ENCODE measurements at regions not wholly inside any gene's neighbourhood (a gene's known extent, or its start where the extent isn't known, plus 50 kb on each side); places are given as distances from the start of the nearest gene placed in this dataset.

DNA sequence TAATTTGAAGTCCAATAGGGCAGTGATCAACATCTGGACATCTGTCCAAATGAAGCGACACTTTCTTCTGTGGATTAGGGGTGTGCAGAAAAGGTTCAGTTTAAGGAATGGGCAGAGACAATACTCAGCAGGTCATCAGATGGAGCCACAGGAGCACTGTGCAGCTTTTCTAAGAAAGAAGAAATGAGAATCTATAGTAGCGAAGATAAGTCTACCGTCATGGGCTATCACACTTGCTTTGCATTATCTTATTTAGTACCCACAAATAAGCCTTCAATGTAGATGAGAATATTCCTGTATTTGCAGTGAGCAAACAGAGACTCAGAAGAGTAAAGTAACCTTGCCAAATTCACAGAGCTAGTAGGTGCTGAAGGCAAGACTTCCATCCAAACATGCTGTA, 412.0 kb upstream of the GOT2 start:
- POLR2A ChIA-PET, result no interaction called here
- Histone ChIP-seq H3K79me2 (ENCODE audit: insufficient read depth) (no peaks in the 10 kb centered on the region), H2AFZ (ENCODE audit: low read depth) (no peak overlapping the region), H3K9ac (no peak overlapping the region), H3K36me3 (replicated peaks in 1 of 2; ENCODE audit: control insufficient read depth in 1 of 2, insufficient read depth in 2 of 2, low read length in 1 of 2) (no peaks in the 10 kb centered on the region), H3K27ac (ENCODE audit: low read depth in 2 of 2, low read length in 1 of 2) (no peak overlapping the region), H3K9me3 (no peaks in the 10 kb centered on the region), H3K27me3 (ENCODE audit: insufficient read depth) (no peaks in the 10 kb centered on the region), H3K4me1 (ENCODE audit: control insufficient read depth in 1 of 2, insufficient read depth in 2 of 2, low read depth in 1 of 2, low read length in 1 of 2) (no peaks in the 10 kb centered on the region), H4K20me1 (ENCODE audit: insufficient read depth) (no peaks in the 10 kb centered on the region), H3K4me3 (ENCODE audit: low read depth in 2 of 2, low read length in 1 of 2) (no peak overlapping the region), H3K4me2 (no peak overlapping the region), H3F3A (replicated peaks; ENCODE audit: insufficient read depth) (no peaks in the 10 kb centered on the region), H3K9me2 (no peaks in the 10 kb centered on the region)
- 52% methylated on average over 3 of the region's 3 CpGs for WGBS (ENCODE audit: low lambda C conversion rate)
- no peak for DNase-seq
- TF ChIP-seq SIN3A (IDR thresholded peaks at IDR 0.05; ENCODE audit: borderline replicate concordance, low read depth, low read length), result no peak
- no peak for TF ChIP-seq MXI1 (IDR thresholded peaks at IDR 0.05; ENCODE audit: low read depth, low read length)
- CTCF ChIA-PET, result no interaction called here

DNA sequence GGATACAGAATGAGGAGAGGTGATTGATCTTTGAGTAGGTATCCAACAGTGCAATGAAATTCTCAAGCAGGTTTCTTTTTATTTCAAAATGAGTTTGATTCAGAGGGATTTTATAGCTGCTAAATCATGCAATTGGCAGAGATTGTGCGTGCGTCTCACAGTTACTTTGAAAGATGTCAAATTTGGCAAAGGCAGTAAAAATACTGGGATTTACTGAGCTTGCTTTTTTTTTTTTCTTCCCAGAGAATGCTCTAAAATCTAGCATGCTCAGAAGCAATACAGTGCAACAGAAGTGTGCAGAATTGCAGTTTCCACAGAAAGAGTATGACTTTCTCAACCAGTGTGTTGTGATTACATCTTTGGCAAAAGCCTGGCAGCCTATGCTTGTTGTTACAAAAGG, 410.7 kb upstream of the GOT2 start:
- Histone ChIP-seq H3K36me3 (replicated peaks in 1 of 2; ENCODE audit: control insufficient read depth in 1 of 2, insufficient read depth in 2 of 2, low read length in 1 of 2) (no peaks in the 10 kb centered on the region), H4K20me1 (ENCODE audit: insufficient read depth) (no peaks in the 10 kb centered on the region), H3K79me2 (ENCODE audit: insufficient read depth) (no peaks in the 10 kb centered on the region), H3K9me3 (no peaks in the 10 kb centered on the region), H3K4me1 (ENCODE audit: control insufficient read depth in 1 of 2, insufficient read depth in 2 of 2, low read depth in 1 of 2, low read length in 1 of 2) (no peaks in the 10 kb centered on the region), H3K27ac (ENCODE audit: low read depth in 2 of 2, low read length in 1 of 2) (no peak overlapping the region), H3K4me3 (ENCODE audit: low read depth in 2 of 2, low read length in 1 of 2) (no peak overlapping the region), H3K9me2 (no peaks in the 10 kb centered on the region), H3K9ac (no peak overlapping the region), H3K4me2 (no peak overlapping the region), H3K27me3 (ENCODE audit: insufficient read depth) (no peaks in the 10 kb centered on the region), H2AFZ (ENCODE audit: low read depth) (no peak overlapping the region), H3F3A (replicated peaks; ENCODE audit: insufficient read depth) (no peaks in the 10 kb centered on the region)
- no peak for TF ChIP-seq TCF12 (IDR thresholded peaks at IDR 0.05)
- no peak for TF ChIP-seq RFX5 (IDR thresholded peaks at IDR 0.05; ENCODE audit: low read length)
- TF ChIP-seq EZH2phosphoT487 (IDR thresholded peaks at IDR 0.05; ENCODE audit: borderline replicate concordance, low read depth), result no peak
- TF ChIP-seq MAX (IDR thresholded peaks at IDR 0.05; ENCODE audit: low read depth), result no peak
- TF ChIP-seq ELF1 (IDR thresholded peaks at IDR 0.05), result no peak
- TF ChIP-seq RXRA (IDR thresholded peaks at IDR 0.05; ENCODE audit: borderline replicate concordance, low read depth), result no peak
- no peak for TF ChIP-seq POLR2AphosphoS5 (IDR thresholded peaks at IDR 0.05; ENCODE audit: low read depth, low read length)
- no peak for TF ChIP-seq MEF2A (IDR thresholded peaks at IDR 0.05; ENCODE audit: borderline replicate concordance, low read depth)
- TF ChIP-seq CTCF (IDR thresholded peaks at IDR 0.05), result no peak
- no peak for TF ChIP-seq RAD21 (IDR thresholded peaks at IDR 0.05; ENCODE audit: low read length)
- no peak for TF ChIP-seq SMC3 (IDR thresholded peaks at IDR 0.05; ENCODE audit: low read depth, low read length)
- ChIA-PET CTCF (interaction anchor here (0.6 to 1.1 kb wide), 2 partner anchors 55 to 331 kb away, joined by 3 read pairs; no protein-coding TSS in a partner anchor), POLR2A (interaction anchor here (0.6 kb wide), 1 partner anchor 96 kb away, joined by 3 read pairs; no protein-coding TSS in a partner anchor)
- no peak for DNase-seq
- 82% methylated on average over 2 of the region's 2 CpGs for WGBS (ENCODE audit: low lambda C conversion rate)

All from SK-N-SH (cell line).